ENCODE measurements at regions not wholly inside any gene's neighbourhood (a gene's known extent, or its start where the extent isn't known, plus 50 kb on each side); places are given as distances from the start of the nearest gene placed in this dataset.
"Not testable (repeated sequence)": the region's sequence is repeated elsewhere in the genome, so short reads cannot be mapped to it uniquely, and the experiment has no call there.

GRCh38 chr5:164145458-164145857 is 640.0 kb downstream of the MAT2B start:
- DNase-seq, result no peak

- no peak for DNase-seq
These were observed 640.8 kb downstream of the MAT2B start for GRCh38 chr5:164146223-164146622.

GRCh38 chr5:164148292-164148691 is 642.9 kb downstream of the MAT2B start:
- DNase-seq, result no peak

GRCh38 chr5:164152539-164152938 is 647.1 kb downstream of the MAT2B start:
- not testable (repeated sequence) for DNase-seq

- no peak for DNase-seq
These were observed 648.2 kb downstream of the MAT2B start for GRCh38 chr5:164153469-164154172.

GRCh38 chr5:164170814-164171213 is 665.4 kb downstream of the MAT2B start:
- DNase-seq, result no peak

- no peak for DNase-seq
These were observed 669.7 kb downstream of the MAT2B start for GRCh38 chr5:164175083-164175482.

GRCh38 chr5:164179406-164179805 is 674.0 kb downstream of the MAT2B start:
- no peak for DNase-seq

GRCh38 chr5:164181604-164182003 is 676.2 kb downstream of the MAT2B start:
- DNase-seq, result no peak

- DNase-seq, result no peak
These were observed 678.7 kb downstream of the MAT2B start for GRCh38 chr5:164184158-164184557.

- DNase-seq, result no peak
These were observed 679.6 kb downstream of the MAT2B start for GRCh38 chr5:164185000-164185399.

GRCh38 chr5:164186550-164186949 is 681.1 kb downstream of the MAT2B start:
- DNase-seq, result no peak

GRCh38 chr5:164187785-164188184 is 682.4 kb downstream of the MAT2B start:
- no peak for DNase-seq

- peak; percentile 6 for DNase-seq
These were observed 683.3 kb downstream of the MAT2B start for GRCh38 chr5:164188733-164189148.

GRCh38 chr5:164191240-164191639 is 685.8 kb downstream of the MAT2B start:
- DNase-seq, result peak; percentile 53

- peak; percentile 9 for DNase-seq
These were observed 696.9 kb downstream of the MAT2B start for GRCh38 chr5:164202338-164202737.

- DNase-seq, result peak; percentile 59
These were observed 698.3 kb downstream of the MAT2B start for GRCh38 chr5:164203581-164204225.

GRCh38 chr5:164204338-164204946 is 699.0 kb downstream of the MAT2B start:
- peak; percentile 23 for DNase-seq

- no peak for DNase-seq
These were observed 700.8 kb downstream of the MAT2B start for GRCh38 chr5:164206196-164206595.

GRCh38 chr5:164207646-164208045 is 702.2 kb downstream of the MAT2B start:
- no peak for DNase-seq

GRCh38 chr5:164210491-164210890 is 705.1 kb downstream of the MAT2B start:
- no peak for DNase-seq

- no peak for DNase-seq
These were observed 709.3 kb downstream of the MAT2B start for GRCh38 chr5:164214698-164215097.

- no peak for DNase-seq
These were observed 712.0 kb downstream of the MAT2B start for GRCh38 chr5:164217464-164217863.

- DNase-seq, result no peak
These were observed 715.1 kb downstream of the MAT2B start for GRCh38 chr5:164220522-164220921.

Measured in dermis blood vessel endothelial cell (primary cell).